AG10803 (cell line): ENCODE measurements at regions not wholly inside any gene's neighbourhood (a gene's known extent, or its start where the extent isn't known, plus 50 kb on each side); places are given as distances from the start of the nearest gene placed in this dataset.

Source experiments
- DNase-seq: peaks from one replicate; pipeline ENCODE4 v3.0.0; 2010; ENCODE audit warnings: low read depth
- H3K4me3 ChIP-seq: 2 replicates; pipeline ENCODE4 v1.5.1; 2011; ENCODE audit warnings: mild to moderate bottlenecking, low read length, control low read depth
- TF ChIP-seq, protein P1 (sequence below): conservative IDR thresholded peaks from 2 replicates; pipeline ENCODE4 v1.5.1; 2011; ENCODE audit warnings: mild to moderate bottlenecking, low read length, control low read depth, inconsistent platforms

DNA sequence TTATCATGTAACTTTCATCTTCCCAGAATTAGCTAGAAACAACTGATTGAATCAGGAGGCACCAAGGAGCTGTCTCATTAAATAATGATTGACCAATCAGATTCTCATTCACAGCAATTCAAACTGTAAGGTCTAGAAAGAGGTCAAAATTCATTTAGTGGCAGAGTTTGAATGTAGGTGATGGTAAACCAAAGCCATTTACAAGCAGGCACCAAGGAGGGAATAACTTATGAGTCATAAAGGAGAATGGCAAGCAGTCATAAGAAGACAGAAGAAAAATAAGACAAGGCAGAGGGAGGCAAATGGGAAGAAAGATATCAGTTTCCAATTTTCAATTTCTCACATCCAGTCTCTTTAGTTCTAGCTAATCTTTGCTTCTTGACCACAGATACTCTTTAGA lies 52.9 kb upstream of the DEFB112 start:
- H3K4me3 ChIP-seq: no peak overlapping the region
- TF ChIP-seq, protein P1, sequence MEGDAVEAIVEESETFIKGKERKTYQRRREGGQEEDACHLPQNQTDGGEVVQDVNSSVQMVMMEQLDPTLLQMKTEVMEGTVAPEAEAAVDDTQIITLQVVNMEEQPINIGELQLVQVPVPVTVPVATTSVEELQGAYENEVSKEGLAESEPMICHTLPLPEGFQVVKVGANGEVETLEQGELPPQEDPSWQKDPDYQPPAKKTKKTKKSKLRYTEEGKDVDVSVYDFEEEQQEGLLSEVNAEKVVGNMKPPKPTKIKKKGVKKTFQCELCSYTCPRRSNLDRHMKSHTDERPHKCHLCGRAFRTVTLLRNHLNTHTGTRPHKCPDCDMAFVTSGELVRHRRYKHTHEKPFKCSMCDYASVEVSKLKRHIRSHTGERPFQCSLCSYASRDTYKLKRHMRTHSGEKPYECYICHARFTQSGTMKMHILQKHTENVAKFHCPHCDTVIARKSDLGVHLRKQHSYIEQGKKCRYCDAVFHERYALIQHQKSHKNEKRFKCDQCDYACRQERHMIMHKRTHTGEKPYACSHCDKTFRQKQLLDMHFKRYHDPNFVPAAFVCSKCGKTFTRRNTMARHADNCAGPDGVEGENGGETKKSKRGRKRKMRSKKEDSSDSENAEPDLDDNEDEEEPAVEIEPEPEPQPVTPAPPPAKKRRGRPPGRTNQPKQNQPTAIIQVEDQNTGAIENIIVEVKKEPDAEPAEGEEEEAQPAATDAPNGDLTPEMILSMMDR: no peak
- DNase-seq: no peak

DNA sequence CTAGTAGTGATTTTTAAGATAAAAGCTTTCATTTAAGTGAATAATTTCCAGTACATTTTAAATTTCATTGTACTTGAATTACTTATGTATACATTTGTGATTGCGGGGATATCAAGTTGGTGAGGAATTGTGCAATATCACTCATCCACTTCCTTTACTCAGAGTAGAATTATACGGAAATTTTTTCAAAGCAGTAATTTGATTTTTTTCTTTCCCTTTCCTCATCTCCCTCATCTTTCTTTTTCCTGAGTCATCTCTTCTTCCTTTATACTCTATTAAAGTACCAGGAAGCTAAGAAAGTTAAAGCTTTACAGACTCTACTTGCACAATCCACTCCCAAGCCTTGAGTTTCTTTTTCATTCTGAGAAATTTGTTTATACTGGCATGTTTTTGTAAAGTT lies 60.9 kb upstream of the DEFB112 start:
- TF ChIP-seq, protein P1: no peak
- no peak overlapping the region for H3K4me3 ChIP-seq
- no peak for DNase-seq

DNA sequence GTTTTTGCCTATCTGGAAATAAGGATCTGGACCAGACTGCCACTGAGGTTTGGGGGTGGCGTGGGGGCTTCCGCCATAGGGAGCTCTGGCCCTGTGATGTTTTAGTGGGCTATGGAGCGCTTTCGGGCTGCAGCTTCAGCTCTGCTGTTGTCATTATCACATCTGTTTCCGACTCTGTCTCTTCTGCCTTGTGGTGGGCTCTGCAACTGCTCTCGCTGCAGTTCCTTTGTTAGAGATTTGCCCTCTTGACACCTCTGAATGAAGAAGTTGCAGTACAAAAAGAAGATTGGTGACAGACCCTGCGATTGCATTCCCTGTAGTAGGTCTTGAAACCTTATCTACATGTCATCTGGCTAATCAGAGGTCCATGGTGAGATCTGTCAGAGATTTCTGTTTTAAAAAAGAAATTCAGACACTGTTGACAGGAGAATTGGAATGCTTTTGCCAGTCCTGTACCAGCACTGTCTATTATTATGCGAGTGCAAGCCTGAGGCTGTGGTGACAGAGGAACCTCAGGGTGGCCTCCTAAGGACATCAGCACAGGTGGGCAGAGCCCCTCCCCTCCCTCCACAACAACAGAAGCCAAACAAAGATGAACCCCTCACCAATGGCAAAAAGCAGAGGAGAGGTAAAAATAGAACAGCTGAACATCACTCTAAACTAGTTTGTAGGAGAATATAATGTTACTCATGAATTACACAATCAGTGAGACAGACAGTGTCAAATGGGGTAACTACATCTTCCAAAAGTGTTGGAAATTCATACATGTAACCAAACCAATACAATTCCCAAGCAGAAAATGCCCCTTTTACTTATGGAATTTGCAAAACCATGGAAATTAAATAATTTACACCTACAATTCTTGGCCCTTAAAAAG lies 63.5 kb upstream of the DEFB112 start:
- TF ChIP-seq, protein P1: no peak
- no peak for DNase-seq
- no peak overlapping the region for H3K4me3 ChIP-seq

DNA sequence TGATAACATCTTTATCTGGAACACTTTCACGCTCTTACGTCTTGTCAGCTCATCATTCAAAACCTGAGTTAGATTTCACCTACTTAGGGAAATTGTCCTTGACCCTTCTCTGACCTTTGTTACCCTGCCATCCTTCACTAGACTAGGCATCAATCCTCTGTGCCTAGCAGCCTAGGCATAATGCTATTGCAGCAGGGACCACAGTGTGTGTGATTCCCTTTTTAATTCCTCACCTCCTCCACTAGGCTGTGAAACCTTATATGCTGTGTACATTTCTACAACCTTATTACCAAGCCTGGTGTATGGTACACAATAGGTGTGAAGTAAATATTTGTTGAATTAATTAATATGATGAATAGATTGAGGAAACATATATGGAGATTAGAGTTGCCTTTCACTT lies 66.7 kb upstream of the DEFB112 start:
- DNase-seq: no peak
- TF ChIP-seq, protein P1: no peak
- H3K4me3 ChIP-seq: no peak overlapping the region

GRCh38 chr6:50116797-50117542 lies 67.2 kb upstream of the DEFB112 start:
- TF ChIP-seq, protein P1: no peak
- no peak overlapping the region for H3K4me3 ChIP-seq
- no peak for DNase-seq

DNA sequence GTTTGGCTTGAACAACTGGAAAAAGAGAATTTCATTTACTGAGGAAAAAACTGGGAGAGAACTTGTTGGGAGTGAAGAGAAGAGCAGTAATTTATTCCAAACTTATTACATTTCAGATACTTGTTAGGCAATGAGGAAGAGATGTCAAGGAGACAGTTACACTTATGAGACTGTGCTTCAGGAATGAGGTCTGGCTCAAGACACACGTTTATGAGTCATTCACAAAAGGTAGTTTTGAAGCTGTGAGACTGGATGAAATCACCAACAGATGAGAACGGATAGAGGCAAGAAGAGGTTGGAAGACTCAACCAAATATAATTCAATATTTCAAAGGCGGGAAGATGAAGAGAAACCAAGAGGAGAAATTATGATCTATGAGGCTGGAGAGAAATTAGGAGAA lies 70.6 kb upstream of the DEFB112 start:
- TF ChIP-seq, protein P1: no peak
- DNase-seq: peak; percentile 42

More for the DNA sequence above, 70.6 kb upstream of the DEFB112 start:
- no peak overlapping the region for H3K4me3 ChIP-seq
